Choroid plexus epithelial cell (primary cell): ENCODE measurements at regions not wholly inside any gene's neighbourhood (a gene's known extent, or its start where the extent isn't known, plus 50 kb on each side); places are given as distances from the start of the nearest gene placed in this dataset.

ENCODE experiments used
- DNase-seq: peaks from one replicate; pipeline ENCODE4 v3.0.0-alpha.2; 2010; ENCODE audit warnings: low read depth
- H3K4me3 ChIP-seq: 2 replicates; pipeline ENCODE4 v1.5.1; 2011; ENCODE audit warnings: low read depth, mild to moderate bottlenecking, control low read depth, low read length, moderate library complexity
- TF ChIP-seq, protein P1 (sequence below): conservative IDR thresholded peaks from 2 replicates; pipeline ENCODE4 v1.5.1; 2011; ENCODE audit warnings: low read depth, mild to moderate bottlenecking, control low read depth, inconsistent platforms, low read length, moderate library complexity

DNA sequence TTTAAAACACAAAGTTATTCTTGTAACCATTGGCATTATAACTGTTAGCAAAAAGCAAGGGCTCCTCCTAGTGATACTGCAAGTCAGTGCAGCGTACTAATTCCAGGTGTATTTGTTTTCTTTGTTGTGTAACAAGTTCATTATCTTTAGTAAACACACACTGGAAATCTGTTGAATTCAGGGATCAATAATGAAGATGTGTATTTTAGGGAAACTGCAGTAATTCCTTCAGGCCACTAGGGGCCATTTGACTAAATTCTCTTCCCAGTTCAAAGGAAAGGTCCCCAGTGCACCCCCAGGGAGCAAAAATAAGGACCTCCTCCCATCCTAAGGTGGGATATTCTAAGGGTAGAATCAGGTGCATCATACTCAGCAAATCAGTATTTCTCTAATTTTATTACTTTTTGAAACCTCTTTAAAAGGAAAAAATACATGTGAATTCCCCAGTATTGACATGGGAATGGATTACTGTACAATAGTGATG is 158.6 kb upstream of the LYZL1 start:
- TF ChIP-seq, protein P1, sequence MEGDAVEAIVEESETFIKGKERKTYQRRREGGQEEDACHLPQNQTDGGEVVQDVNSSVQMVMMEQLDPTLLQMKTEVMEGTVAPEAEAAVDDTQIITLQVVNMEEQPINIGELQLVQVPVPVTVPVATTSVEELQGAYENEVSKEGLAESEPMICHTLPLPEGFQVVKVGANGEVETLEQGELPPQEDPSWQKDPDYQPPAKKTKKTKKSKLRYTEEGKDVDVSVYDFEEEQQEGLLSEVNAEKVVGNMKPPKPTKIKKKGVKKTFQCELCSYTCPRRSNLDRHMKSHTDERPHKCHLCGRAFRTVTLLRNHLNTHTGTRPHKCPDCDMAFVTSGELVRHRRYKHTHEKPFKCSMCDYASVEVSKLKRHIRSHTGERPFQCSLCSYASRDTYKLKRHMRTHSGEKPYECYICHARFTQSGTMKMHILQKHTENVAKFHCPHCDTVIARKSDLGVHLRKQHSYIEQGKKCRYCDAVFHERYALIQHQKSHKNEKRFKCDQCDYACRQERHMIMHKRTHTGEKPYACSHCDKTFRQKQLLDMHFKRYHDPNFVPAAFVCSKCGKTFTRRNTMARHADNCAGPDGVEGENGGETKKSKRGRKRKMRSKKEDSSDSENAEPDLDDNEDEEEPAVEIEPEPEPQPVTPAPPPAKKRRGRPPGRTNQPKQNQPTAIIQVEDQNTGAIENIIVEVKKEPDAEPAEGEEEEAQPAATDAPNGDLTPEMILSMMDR, result peak; percentile 78
- no peak overlapping the region for H3K4me3 ChIP-seq
- peak; percentile 75 for DNase-seq

DNA sequence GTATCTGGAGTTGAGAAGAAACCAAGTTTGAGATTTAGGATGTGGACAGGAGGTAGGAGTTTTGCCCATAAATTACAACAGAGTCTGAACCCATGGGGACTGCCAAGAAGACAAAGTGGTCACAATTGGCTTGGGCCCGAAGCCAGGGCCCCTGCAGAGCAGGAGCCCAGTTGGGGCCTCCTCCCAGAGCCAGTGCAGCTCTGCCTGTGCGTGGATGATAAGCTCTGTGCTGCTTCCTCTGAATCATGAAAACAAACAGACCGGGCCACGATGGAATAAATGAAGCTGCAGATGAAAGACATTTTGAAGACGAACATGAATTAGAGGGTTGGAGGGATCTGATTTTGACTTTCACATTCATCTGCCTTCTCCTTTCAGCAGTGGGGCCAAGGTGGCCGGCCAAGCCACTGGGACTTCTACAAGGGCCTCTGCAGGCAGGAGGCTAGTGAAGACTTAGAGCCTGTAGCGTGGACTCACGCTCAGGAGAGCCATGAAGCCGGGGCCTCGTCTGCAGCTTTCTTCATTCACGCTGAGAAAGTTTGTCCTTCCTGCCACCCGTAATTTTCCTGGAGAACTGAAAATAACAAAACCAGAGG is 156.8 kb upstream of the LYZL1 start:
- peak; percentile 61 for DNase-seq
- no peak overlapping the region for H3K4me3 ChIP-seq
- TF ChIP-seq, protein P1, result no peak

DNA sequence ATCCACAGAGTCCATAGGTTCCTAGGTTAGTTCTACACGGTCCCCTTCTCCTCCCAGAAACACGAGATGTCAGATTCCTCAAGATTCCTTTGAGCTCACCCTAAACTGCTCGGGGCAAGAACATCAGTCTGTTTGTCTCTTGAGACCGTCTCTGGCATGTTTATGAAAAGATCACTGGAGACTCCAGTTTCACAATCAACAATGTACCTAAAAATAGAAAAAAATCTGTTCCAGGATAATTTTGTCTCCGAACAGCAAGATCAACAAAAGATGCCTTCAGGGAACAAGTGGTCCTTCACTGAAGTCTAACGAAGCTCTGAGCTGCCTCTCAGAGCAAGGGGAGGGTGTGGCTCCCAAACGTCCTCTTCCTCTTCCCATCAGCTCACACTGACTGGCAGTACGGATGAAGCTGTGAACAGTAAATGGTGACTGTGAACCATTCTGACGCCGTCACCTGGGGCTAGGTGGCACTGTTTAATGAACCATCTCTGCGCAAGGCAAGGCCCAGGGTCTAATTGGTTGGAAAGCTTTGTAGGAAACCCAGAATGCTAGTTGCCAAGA is 156.2 kb upstream of the LYZL1 start:
- peak; percentile 74 for DNase-seq
- TF ChIP-seq, protein P1, result no peak
- H3K4me3 ChIP-seq, result no peak overlapping the region

DNA sequence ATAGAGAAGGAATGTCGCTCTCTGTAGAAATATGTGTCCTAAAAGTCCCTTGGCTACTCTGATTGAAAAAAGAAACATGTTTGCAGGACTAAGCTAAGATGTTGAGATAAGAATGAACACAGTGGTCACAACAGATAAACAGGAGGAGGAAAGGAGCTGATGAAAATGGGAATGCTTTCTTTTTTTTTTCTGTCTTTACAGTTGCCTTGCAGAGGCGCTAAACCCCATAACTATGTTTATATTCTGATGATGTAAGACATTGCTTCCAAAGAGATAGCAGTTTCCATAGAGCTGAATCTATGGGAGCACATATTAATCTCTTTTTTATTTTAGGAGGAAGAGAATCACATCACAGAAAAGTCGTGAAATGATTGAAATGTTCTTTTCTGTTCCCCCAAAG is 153.5 kb upstream of the LYZL1 start:
- DNase-seq, result no peak
- TF ChIP-seq, protein P1, result no peak
- no peak overlapping the region for H3K4me3 ChIP-seq

DNA sequence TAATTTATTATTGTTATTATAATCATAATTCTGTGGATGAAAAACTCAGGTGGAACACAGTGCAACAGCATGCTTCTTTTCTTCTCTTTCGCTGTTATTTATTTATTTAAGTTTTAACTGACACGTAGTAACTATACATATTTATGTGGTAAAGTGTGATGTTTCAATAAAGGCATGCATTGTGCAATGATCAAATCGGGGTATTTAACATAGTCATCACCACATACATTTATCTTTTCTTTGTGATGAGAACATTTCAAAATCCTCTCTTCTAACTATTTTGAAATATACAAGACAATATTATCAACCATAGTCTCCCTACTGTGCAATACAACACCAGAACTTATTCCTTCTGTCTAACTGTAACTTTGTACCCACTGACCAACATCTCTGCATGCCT is 152.5 kb upstream of the LYZL1 start:
- TF ChIP-seq, protein P1, result no peak
- DNase-seq, result peak; percentile 72
- H3K4me3 ChIP-seq, result no peak overlapping the region

DNA sequence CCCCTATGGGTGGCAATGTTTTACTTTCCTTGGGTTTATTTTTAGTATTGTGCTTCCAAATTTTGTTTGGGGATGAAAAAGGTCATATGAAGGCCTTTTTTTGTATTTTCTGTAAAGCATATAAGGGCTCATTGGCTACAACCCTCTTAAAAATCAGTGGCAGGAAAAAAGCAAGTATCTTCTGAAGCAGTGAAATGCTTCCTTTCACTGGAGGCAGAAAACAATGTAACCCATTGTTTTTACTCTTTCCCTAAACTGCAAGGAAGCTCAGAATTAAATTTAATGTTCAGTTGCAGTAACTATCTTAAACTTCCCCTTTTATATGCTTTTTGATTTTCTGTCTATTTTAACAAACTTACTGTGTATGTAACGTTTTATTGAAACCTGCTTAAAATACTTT is 148.7 kb upstream of the LYZL1 start:
- DNase-seq, result no peak
- TF ChIP-seq, protein P1, result no peak
- no peak overlapping the region for H3K4me3 ChIP-seq

DNA sequence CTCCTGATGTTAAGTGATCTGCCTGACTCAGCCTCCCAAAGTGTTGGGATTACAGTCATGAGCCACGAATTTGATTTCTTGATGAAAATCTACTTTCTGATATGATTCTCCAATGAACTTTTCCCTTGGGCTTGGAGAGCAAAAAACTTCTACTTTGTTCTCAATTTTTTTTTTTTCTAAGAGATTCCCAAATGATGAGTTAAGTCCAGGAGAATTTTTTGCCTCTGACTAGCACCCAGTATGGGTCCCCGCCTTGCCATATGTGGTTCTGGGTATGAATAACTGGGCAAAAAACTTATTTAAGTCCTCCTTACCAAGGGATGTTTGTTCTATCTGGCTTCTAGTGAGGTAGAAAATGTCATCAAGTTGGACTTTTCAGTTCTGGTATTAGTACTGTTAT is 147.9 kb upstream of the LYZL1 start:
- H3K4me3 ChIP-seq, result no peak overlapping the region
- TF ChIP-seq, protein P1, result no peak
- DNase-seq, result peak; percentile 90
